ENCODE measurements at regions not wholly inside any gene's neighbourhood (a gene's known extent, or its start where the extent isn't known, plus 50 kb on each side); places are given as distances from the start of the nearest gene placed in this dataset.
A peak's percentile ranks its signal among the peaks of the same experiment; 100 is the strongest.

GRCh38 chr14:104388541-104389325 lies 190.8 kb upstream of the C14orf180 start:
- Histone ChIP-seq H3K27ac (ENCODE audit: low read depth in 2 of 2, low read length in 1 of 2) (no peak overlapping the region), H3K27me3 (ENCODE audit: insufficient read depth) (no peaks in the 10 kb centered on the region), H3K4me1 (ENCODE audit: control insufficient read depth in 1 of 2, insufficient read depth in 2 of 2, low read depth in 1 of 2, low read length in 1 of 2) (peaks cover 0 to 12% of the 10 kb centered on the region in 2 experiments; a peak in 1 of 4 replicates), H2AFZ (ENCODE audit: low read depth) (no peak overlapping the region), H3K4me2 (no peak overlapping the region), H4K20me1 (ENCODE audit: insufficient read depth) (no peaks in the 10 kb centered on the region), H3K36me3 (replicated peaks in 1 of 2; ENCODE audit: control insufficient read depth in 1 of 2, insufficient read depth in 2 of 2, low read length in 1 of 2) (no peaks in the 10 kb centered on the region), H3F3A (replicated peaks; ENCODE audit: insufficient read depth) (no peaks in the 10 kb centered on the region), H3K9me3 (no peaks in the 10 kb centered on the region), H3K9me2 (no peaks in the 10 kb centered on the region), H3K4me3 (ENCODE audit: low read depth in 2 of 2, low read length in 1 of 2) (no peak overlapping the region), H3K9ac (no peak overlapping the region), H3K79me2 (ENCODE audit: insufficient read depth) (no peaks in the 10 kb centered on the region)
- POLR2A ChIA-PET, result no interaction called here
- CTCF ChIA-PET, result interaction anchor here (1.2 kb wide), 1 partner anchor 19 kb away, joined by 3 read pairs; no protein-coding TSS in a partner anchor
- WGBS (ENCODE audit: low lambda C conversion rate), result 66% methylated on average over 20 of the region's 28 CpGs
- DNase-seq, result peak; percentile 36
- no peak for TF ChIP-seq EZH2phosphoT487 (IDR thresholded peaks at IDR 0.05; ENCODE audit: borderline replicate concordance, low read depth)
- TF ChIP-seq EP300 (IDR thresholded peaks at IDR 0.05; ENCODE audit: borderline replicate concordance in 1 of 2, low read depth in 1 of 2, low read length in 1 of 2), result no peak
- no peak for TF ChIP-seq FOXJ3 (CRISPR knock-in tag; IDR thresholded peaks at IDR 0.05)
- no peak for TF ChIP-seq ZBTB33 (IDR thresholded peaks at IDR 0.05; ENCODE audit: borderline replicate concordance, low read depth)
- no peak for TF ChIP-seq RXRA (IDR thresholded peaks at IDR 0.05; ENCODE audit: borderline replicate concordance, low read depth)
- no peak for TF ChIP-seq GATA2 (CRISPR knock-in tag; IDR thresholded peaks at IDR 0.05)
- no peak for TF ChIP-seq YY1 (IDR thresholded peaks at IDR 0.05; ENCODE audit: low read depth)
- TF ChIP-seq, protein P1, sequence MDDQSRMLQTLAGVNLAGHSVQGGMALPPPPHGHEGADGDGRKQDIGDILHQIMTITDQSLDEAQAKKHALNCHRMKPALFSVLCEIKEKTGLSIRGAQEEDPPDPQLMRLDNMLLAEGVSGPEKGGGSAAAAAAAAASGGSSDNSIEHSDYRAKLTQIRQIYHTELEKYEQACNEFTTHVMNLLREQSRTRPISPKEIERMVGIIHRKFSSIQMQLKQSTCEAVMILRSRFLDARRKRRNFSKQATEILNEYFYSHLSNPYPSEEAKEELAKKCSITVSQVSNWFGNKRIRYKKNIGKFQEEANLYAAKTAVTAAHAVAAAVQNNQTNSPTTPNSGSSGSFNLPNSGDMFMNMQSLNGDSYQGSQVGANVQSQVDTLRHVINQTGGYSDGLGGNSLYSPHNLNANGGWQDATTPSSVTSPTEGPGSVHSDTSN (IDR thresholded peaks at IDR 0.05), result no peak
- no peak for TF ChIP-seq NFIC (IDR thresholded peaks at IDR 0.05; ENCODE audit: borderline replicate concordance)
- TF ChIP-seq RFX5 (IDR thresholded peaks at IDR 0.05; ENCODE audit: low read length), result no peak
- TF ChIP-seq JUND (IDR thresholded peaks at IDR 0.05), result no peak

GRCh38 chr14:104389326-104390220 lies 190.0 kb upstream of the C14orf180 start:
- WGBS (ENCODE audit: low lambda C conversion rate), result 75% methylated on average over 17 of the region's 28 CpGs
- no peak overlapping the region for H3K4me2 ChIP-seq
- H3K9ac ChIP-seq, result no peak overlapping the region
- CTCF ChIA-PET, result interaction anchor here (0.8 to 1.2 kb wide), 2 partner anchors 10 to 20 kb away, joined by 3 to 4 read pairs; no protein-coding TSS in a partner anchor
- H3K36me3 ChIP-seq (replicated peaks in 1 of 2; ENCODE audit: control insufficient read depth in 1 of 2, insufficient read depth in 2 of 2, low read length in 1 of 2), result no peaks in the 10 kb centered on the region
- no peaks in the 10 kb centered on the region for H3K9me3 ChIP-seq
- no peak overlapping the region for H3K27ac ChIP-seq (ENCODE audit: low read depth in 2 of 2, low read length in 1 of 2)
- TF ChIP-seq TEAD4 (IDR thresholded peaks at IDR 0.05; ENCODE audit: borderline replicate concordance, insufficient read depth) (no peak), POLR2AphosphoS5 (IDR thresholded peaks at IDR 0.05; ENCODE audit: low read depth, low read length) (no peak), REST (IDR thresholded peaks at IDR 0.05; ENCODE audit: low read depth, low read length) (no peak), CHD2 (IDR thresholded peaks at IDR 0.05; ENCODE audit: low read length, partially characterized antibody) (no peak), MXI1 (IDR thresholded peaks at IDR 0.05; ENCODE audit: low read depth, low read length) (no peak)
- TF ChIP-seq, protein P2, sequence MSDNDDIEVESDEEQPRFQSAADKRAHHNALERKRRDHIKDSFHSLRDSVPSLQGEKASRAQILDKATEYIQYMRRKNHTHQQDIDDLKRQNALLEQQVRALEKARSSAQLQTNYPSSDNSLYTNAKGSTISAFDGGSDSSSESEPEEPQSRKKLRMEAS (IDR thresholded peaks at IDR 0.05; ENCODE audit: low read depth), result no peak
- H4K20me1 ChIP-seq (ENCODE audit: insufficient read depth), result no peaks in the 10 kb centered on the region
- no peak overlapping the region for H3K4me3 ChIP-seq (ENCODE audit: low read depth in 2 of 2, low read length in 1 of 2)
- POLR2A ChIA-PET, result no interaction called here
- H3K27me3 ChIP-seq (ENCODE audit: insufficient read depth), result no peaks in the 10 kb centered on the region
- peaks cover 0 to 11% of the 10 kb centered on the region in 2 experiments; a peak in 1 of 4 replicates for H3K4me1 ChIP-seq (ENCODE audit: control insufficient read depth in 1 of 2, insufficient read depth in 2 of 2, low read depth in 1 of 2, low read length in 1 of 2)
- no peaks in the 10 kb centered on the region for H3K79me2 ChIP-seq (ENCODE audit: insufficient read depth)
- H3K9me2 ChIP-seq, result no peaks in the 10 kb centered on the region
- H3F3A ChIP-seq (replicated peaks; ENCODE audit: insufficient read depth), result no peaks in the 10 kb centered on the region
- peak; percentile 38 for DNase-seq
- no peak overlapping the region for H2AFZ ChIP-seq (ENCODE audit: low read depth)

Data from SK-N-SH (cell line).